ENCODE measurements at regions not wholly inside any gene's neighbourhood (a gene's known extent, or its start where the extent isn't known, plus 50 kb on each side); places are given as distances from the start of the nearest gene placed in this dataset.

GRCh38 chr2:2674831-2675230 is 343.8 kb upstream of the MYT1L start:
- ATAC-seq (ENCODE audit: low FRiP score in 2 of 2) (no peak), DNase-seq (no peak)
- TF ChIP-seq POLR2AphosphoS5 (IDR thresholded peaks at IDR 0.05) (no peak), POLR2A (IDR thresholded peaks at IDR 0.05) (no peak), EP300 (IDR thresholded peaks at IDR 0.05) (no peak)
- TF ChIP-seq, protein P1, sequence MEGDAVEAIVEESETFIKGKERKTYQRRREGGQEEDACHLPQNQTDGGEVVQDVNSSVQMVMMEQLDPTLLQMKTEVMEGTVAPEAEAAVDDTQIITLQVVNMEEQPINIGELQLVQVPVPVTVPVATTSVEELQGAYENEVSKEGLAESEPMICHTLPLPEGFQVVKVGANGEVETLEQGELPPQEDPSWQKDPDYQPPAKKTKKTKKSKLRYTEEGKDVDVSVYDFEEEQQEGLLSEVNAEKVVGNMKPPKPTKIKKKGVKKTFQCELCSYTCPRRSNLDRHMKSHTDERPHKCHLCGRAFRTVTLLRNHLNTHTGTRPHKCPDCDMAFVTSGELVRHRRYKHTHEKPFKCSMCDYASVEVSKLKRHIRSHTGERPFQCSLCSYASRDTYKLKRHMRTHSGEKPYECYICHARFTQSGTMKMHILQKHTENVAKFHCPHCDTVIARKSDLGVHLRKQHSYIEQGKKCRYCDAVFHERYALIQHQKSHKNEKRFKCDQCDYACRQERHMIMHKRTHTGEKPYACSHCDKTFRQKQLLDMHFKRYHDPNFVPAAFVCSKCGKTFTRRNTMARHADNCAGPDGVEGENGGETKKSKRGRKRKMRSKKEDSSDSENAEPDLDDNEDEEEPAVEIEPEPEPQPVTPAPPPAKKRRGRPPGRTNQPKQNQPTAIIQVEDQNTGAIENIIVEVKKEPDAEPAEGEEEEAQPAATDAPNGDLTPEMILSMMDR (IDR thresholded peaks at IDR 0.05): no peak

GRCh38 chr2:2673406-2673805 is 342.3 kb upstream of the MYT1L start:
- no peak overlapping the region for H3K27ac ChIP-seq
- H3K9me3 ChIP-seq: no peaks in the 10 kb centered on the region
- no peak for TF ChIP-seq POLR2AphosphoS5 (IDR thresholded peaks at IDR 0.05)
- no peak for TF ChIP-seq EP300 (IDR thresholded peaks at IDR 0.05)
- no peak for TF ChIP-seq POLR2A (IDR thresholded peaks at IDR 0.05)
- TF ChIP-seq, protein P1 (IDR thresholded peaks at IDR 0.05): no peak
- no peaks in the 10 kb centered on the region for H3K4me1 ChIP-seq
- H3K27me3 ChIP-seq: no peaks in the 10 kb centered on the region
- WGBS, 2 donors: 71 to 72% methylated on average over 3 of the region's 3 CpGs
- ATAC-seq (ENCODE audit: low FRiP score in 2 of 2): no peak
- H3K36me3 ChIP-seq: no peaks in the 10 kb centered on the region
- H3K4me3 ChIP-seq: no peak overlapping the region
- DNase-seq: no peak

More at GRCh38 chr2:2674831-2675230, 343.8 kb upstream of the MYT1L start:
- Histone ChIP-seq H3K36me3 (no peaks in the 10 kb centered on the region), H3K9me3 (no peaks in the 10 kb centered on the region), H3K4me1 (no peaks in the 10 kb centered on the region), H3K27me3 (no peaks in the 10 kb centered on the region), H3K4me3 (no peak overlapping the region), H3K27ac (no peak overlapping the region)
- WGBS, 2 donors: 82 to 83% methylated on average over 6 of the region's 6 CpGs

GRCh38 chr2:2672249-2672648 is 341.2 kb upstream of the MYT1L start:
- Histone ChIP-seq H3K9me3 (no peaks in the 10 kb centered on the region), H3K27me3 (no peaks in the 10 kb centered on the region), H3K4me1 (no peaks in the 10 kb centered on the region), H3K4me3 (no peak overlapping the region), H3K36me3 (no peaks in the 10 kb centered on the region), H3K27ac (no peak overlapping the region)
- WGBS, 2 donors: 91 to 95% methylated on average over 14 of the region's 14 CpGs
- no peak for ATAC-seq (ENCODE audit: low FRiP score in 2 of 2)
- no peak for DNase-seq
- TF ChIP-seq POLR2AphosphoS5 (IDR thresholded peaks at IDR 0.05): no peak
- no peak for TF ChIP-seq EP300 (IDR thresholded peaks at IDR 0.05)
- TF ChIP-seq, protein P1 (IDR thresholded peaks at IDR 0.05): no peak
- TF ChIP-seq POLR2A (IDR thresholded peaks at IDR 0.05): no peak

DNA sequence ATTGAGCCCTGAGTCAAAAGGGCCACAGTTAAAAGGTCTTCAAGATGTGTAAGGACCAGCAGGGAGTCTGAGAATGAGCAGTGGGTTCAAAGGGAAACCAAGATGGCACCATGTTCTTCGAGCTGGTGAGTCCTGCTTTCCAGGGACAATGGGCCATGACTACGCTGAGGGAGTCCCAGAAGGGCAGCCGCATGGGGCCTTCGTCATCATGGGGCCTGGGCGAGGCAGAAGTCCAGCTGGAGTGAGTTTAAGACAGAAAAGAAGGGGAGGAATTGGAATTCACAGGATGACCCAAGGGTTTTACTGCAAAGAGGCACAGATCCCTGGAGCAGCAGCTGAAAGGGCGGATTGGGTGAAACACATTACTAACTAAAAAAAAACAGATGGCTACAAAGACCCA is 340.8 kb upstream of the MYT1L start:
- no peaks in the 10 kb centered on the region for H3K9me3 ChIP-seq
- TF ChIP-seq POLR2A (IDR thresholded peaks at IDR 0.05): no peak
- TF ChIP-seq POLR2AphosphoS5 (IDR thresholded peaks at IDR 0.05): no peak
- TF ChIP-seq, protein P1 (IDR thresholded peaks at IDR 0.05): no peak
- TF ChIP-seq EP300 (IDR thresholded peaks at IDR 0.05): no peak
- H3K4me1 ChIP-seq: no peaks in the 10 kb centered on the region
- no peak for DNase-seq
- H3K27me3 ChIP-seq: no peaks in the 10 kb centered on the region
- no peak for ATAC-seq (ENCODE audit: low FRiP score in 2 of 2)
- H3K27ac ChIP-seq: no peak overlapping the region
- H3K4me3 ChIP-seq: no peak overlapping the region
- whole genome bisulfite sequencing, 2 donors: 89 to 92% methylated on average over 6 of the region's 6 CpGs
- no peaks in the 10 kb centered on the region for H3K36me3 ChIP-seq

- no peak for ATAC-seq (ENCODE audit: low FRiP score in 2 of 2)
Measured at GRCh38 chr2:2669316-2669715, 338.2 kb upstream of the MYT1L start.

More at GRCh38 chr2:2669316-2669715, 338.2 kb upstream of the MYT1L start:
- peak in 1 of 2 donors; percentile 45 for DNase-seq
- H3K27me3 ChIP-seq: no peaks in the 10 kb centered on the region
- H3K4me3 ChIP-seq: no peak overlapping the region
- no peaks in the 10 kb centered on the region for H3K4me1 ChIP-seq
- H3K27ac ChIP-seq: no peak overlapping the region
- no peak for TF ChIP-seq EP300 (IDR thresholded peaks at IDR 0.05)
- no peaks in the 10 kb centered on the region for H3K36me3 ChIP-seq
- no peaks in the 10 kb centered on the region for H3K9me3 ChIP-seq
- 82 to 90% methylated on average over 3 to 16 of the region's 16 CpGs for WGBS, 2 donors
